ENCODE measurements at regions not wholly inside any gene's neighbourhood (a gene's known extent, or its start where the extent isn't known, plus 50 kb on each side); places are given as distances from the start of the nearest gene placed in this dataset.

DNA sequence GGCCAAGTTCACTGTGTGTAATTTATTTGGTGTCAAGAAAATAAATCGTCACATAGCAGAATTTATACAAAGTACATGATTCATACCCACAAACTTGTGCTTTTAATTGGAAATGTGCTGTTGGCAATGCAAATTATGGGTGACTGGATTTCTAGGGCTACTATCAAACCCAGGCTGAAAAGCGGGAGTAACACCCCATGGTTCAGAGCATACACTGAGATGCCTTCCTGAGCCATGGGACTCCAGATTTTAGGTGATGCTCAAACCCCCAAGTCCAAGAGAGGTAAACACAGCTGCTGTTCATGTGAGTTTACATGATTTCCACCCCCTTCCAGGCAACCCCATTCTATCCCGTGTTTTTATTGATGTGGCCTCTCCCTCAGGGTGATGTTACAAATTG lies 565.9 kb upstream of the ID2 start:
- DNase-seq (ENCODE audit: low read depth, low spot score), result no peak
- H3K9me3 ChIP-seq (ENCODE audit: control insufficient read depth in 1 of 2, insufficient read depth in 1 of 2, low read depth in 1 of 2, low read length in 2 of 2), result no peaks in the 10 kb centered on the region
- no peak overlapping the region for H3K4me3 ChIP-seq (replicated peaks in 1 of 2; ENCODE audit: low read depth in 1 of 2, low read length in 2 of 2)
- no peaks in the 10 kb centered on the region for H3K9me2 ChIP-seq (ENCODE audit: insufficient read depth)
- TF ChIP-seq EGR1 (IDR thresholded peaks at IDR 0.05; ENCODE audit: low read depth) (no peak), ELF1 (IDR thresholded peaks at IDR 0.05; ENCODE audit: borderline replicate concordance, low read depth) (no peak), JUND (IDR thresholded peaks at IDR 0.05) (no peak), ZNF274 (IDR thresholded peaks at IDR 0.05; ENCODE audit: low read depth, low read length) (no peak), EZH2 (IDR thresholded peaks at IDR 0.05) (no peak), SIN3A (IDR thresholded peaks at IDR 0.05; ENCODE audit: low read depth) (no peak), TCF7L2 (IDR thresholded peaks at IDR 0.05; ENCODE audit: borderline replicate concordance, extremely low read depth, insufficient read depth, insufficient read length) (no peak), POLR2A (IDR thresholded peaks at IDR 0.05; ENCODE audit: borderline replicate concordance, extremely low read depth, insufficient read depth, insufficient read length) (no peak), SP1 (IDR thresholded peaks at IDR 0.05; ENCODE audit: low read depth) (no peak), CBX3 (IDR thresholded peaks at IDR 0.05; ENCODE audit: low read depth) (no peak)
- TF ChIP-seq, protein P1, sequence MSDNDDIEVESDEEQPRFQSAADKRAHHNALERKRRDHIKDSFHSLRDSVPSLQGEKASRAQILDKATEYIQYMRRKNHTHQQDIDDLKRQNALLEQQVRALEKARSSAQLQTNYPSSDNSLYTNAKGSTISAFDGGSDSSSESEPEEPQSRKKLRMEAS (IDR thresholded peaks at IDR 0.05), result no peak
- TF ChIP-seq, protein P2, sequence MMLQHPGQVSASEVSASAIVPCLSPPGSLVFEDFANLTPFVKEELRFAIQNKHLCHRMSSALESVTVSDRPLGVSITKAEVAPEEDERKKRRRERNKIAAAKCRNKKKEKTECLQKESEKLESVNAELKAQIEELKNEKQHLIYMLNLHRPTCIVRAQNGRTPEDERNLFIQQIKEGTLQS (IDR thresholded peaks at IDR 0.05), result no peak
- ChIA-PET CTCF (no interaction called here), POLR2A (no interaction called here), RAD21 (ENCODE audit: low non-redundant PET in 1 of 2, low total read pairs in 2 of 2, uncharacterized antibody in 2 of 2, unreplicated experiment in 2 of 2) (no interaction called here)
- no peaks in the 10 kb centered on the region for H3K36me3 ChIP-seq (ENCODE audit: control insufficient read depth in 1 of 2, insufficient read depth in 2 of 2, low read length in 2 of 2)
- H3K27me3 ChIP-seq (ENCODE audit: insufficient read depth, low read length), result 0 out of 2 replicates have a peak, but pooled peaks cover 5% of the 10 kb centered on the region
- H3K4me1 ChIP-seq (ENCODE audit: control insufficient read depth in 1 of 2, insufficient read depth in 2 of 2, low read length in 2 of 2), result peaks cover 0 to 6% of the 10 kb centered on the region in 2 experiments; a peak in 1 of 4 replicates
- H4K20me1 ChIP-seq (ENCODE audit: insufficient read depth), result no peaks in the 10 kb centered on the region
- H3K9ac ChIP-seq (ENCODE audit: low read length), result no peak overlapping the region
- no peak for ATAC-seq
- intact Hi-C loops (cut with micrococcal nuclease), result no loop called here
- H3K4me2 ChIP-seq (ENCODE audit: low read length), result no peak overlapping the region
- no TSS peak for BruUV-seq (replicated peaks)
- no peak overlapping the region for H3K27ac ChIP-seq (ENCODE audit: low read depth, low read length)
- H3K79me2 ChIP-seq (ENCODE audit: insufficient read depth, low read length), result no peaks in the 10 kb centered on the region
- H2AFZ ChIP-seq (ENCODE audit: low read depth, low read length, poor library complexity, severe bottlenecking), result no peak overlapping the region

DNA sequence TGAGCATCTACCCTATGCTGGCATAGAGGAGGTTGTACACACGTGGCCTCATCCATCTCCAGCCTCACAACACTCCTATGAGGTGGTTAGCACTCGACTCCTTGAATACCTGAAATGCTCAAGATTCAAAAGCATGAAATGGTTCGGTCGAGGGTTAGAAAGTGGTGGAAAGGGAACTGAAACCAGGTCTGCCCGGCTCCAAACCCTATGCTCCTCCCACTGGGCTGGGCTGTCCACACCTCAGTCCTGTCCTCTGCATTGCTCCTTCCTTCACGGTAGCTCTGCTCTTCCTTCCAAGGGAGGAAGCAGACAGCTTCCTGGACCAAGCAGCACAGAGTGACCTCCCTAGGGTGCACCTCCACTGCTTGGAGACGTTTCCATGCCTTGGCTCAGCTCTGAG lies 565.2 kb upstream of the ID2 start:
- POLR2A ChIA-PET, result no interaction called here
- ATAC-seq (no peak), DNase-seq (ENCODE audit: low read depth, low spot score) (no peak)
- Histone ChIP-seq H3K4me1 (ENCODE audit: control insufficient read depth in 1 of 2, insufficient read depth in 2 of 2, low read length in 2 of 2) (peaks cover 0 to 6% of the 10 kb centered on the region in 2 experiments; a peak in 1 of 4 replicates), H3K9ac (ENCODE audit: low read length) (no peak overlapping the region), H3K9me3 (ENCODE audit: control insufficient read depth in 1 of 2, insufficient read depth in 1 of 2, low read depth in 1 of 2, low read length in 2 of 2) (no peaks in the 10 kb centered on the region), H3K9me2 (ENCODE audit: insufficient read depth) (no peaks in the 10 kb centered on the region), H3K4me3 (replicated peaks in 1 of 2; ENCODE audit: low read depth in 1 of 2, low read length in 2 of 2) (no peak overlapping the region), H3K4me2 (ENCODE audit: low read length) (no peak overlapping the region), H4K20me1 (ENCODE audit: insufficient read depth) (no peaks in the 10 kb centered on the region), H3K36me3 (ENCODE audit: control insufficient read depth in 1 of 2, insufficient read depth in 2 of 2, low read length in 2 of 2) (no peaks in the 10 kb centered on the region), H3K27ac (ENCODE audit: low read depth, low read length) (no peak overlapping the region), H2AFZ (ENCODE audit: low read depth, low read length, poor library complexity, severe bottlenecking) (no peak overlapping the region), H3K79me2 (ENCODE audit: insufficient read depth, low read length) (no peaks in the 10 kb centered on the region), H3K27me3 (ENCODE audit: insufficient read depth, low read length) (0 out of 2 replicates have a peak, but pooled peaks cover 5% of the 10 kb centered on the region)
- intact Hi-C loops (cut with micrococcal nuclease), result no loop called here
- RAD21 ChIA-PET (ENCODE audit: low non-redundant PET in 1 of 2, low total read pairs in 2 of 2, uncharacterized antibody in 2 of 2, unreplicated experiment in 2 of 2), result no interaction called here
- no TSS peak for BruUV-seq (replicated peaks)
- CTCF ChIA-PET, result no interaction called here
- TF ChIP-seq, protein P3, sequence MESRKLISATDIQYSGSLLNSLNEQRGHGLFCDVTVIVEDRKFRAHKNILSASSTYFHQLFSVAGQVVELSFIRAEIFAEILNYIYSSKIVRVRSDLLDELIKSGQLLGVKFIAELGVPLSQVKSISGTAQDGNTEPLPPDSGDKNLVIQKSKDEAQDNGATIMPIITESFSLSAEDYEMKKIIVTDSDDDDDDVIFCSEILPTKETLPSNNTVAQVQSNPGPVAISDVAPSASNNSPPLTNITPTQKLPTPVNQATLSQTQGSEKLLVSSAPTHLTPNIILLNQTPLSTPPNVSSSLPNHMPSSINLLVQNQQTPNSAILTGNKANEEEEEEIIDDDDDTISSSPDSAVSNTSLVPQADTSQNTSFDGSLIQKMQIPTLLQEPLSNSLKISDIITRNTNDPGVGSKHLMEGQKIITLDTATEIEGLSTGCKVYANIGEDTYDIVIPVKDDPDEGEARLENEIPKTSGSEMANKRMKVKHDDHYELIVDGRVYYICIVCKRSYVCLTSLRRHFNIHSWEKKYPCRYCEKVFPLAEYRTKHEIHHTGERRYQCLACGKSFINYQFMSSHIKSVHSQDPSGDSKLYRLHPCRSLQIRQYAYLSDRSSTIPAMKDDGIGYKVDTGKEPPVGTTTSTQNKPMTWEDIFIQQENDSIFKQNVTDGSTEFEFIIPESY (IDR thresholded peaks at IDR 0.05; ENCODE audit: extremely low read depth, insufficient replicate concordance, low read length), result no peak
- TF ChIP-seq SRF (IDR thresholded peaks at IDR 0.05; ENCODE audit: low read depth), result no peak
- TF ChIP-seq, protein P1 (IDR thresholded peaks at IDR 0.05), result no peak
- no peak for TF ChIP-seq EZH2phosphoT487 (IDR thresholded peaks at IDR 0.05; ENCODE audit: borderline replicate concordance)
- TF ChIP-seq YY1 (IDR thresholded peaks at IDR 0.05; ENCODE audit: extremely low read depth, insufficient replicate concordance, low read depth, low read length), result no peak
- no peak for TF ChIP-seq POLR2AphosphoS5 (IDR thresholded peaks at IDR 0.05; ENCODE audit: low read depth, low read length)
- TF ChIP-seq EGR1 (IDR thresholded peaks at IDR 0.05; ENCODE audit: low read depth), result no peak
- TF ChIP-seq SP1 (IDR thresholded peaks at IDR 0.05; ENCODE audit: low read depth), result no peak
- TF ChIP-seq, protein P2 (IDR thresholded peaks at IDR 0.05), result no peak
- no peak for TF ChIP-seq FOSL1 (IDR thresholded peaks at IDR 0.05; ENCODE audit: low read depth)
